Nephron (organoid): ENCODE measurements at regions not wholly inside any gene's neighbourhood (a gene's known extent, or its start where the extent isn't known, plus 50 kb on each side); places are given as distances from the start of the nearest gene placed in this dataset.

Experiments
- H3K27ac Mint-ChIP-seq, 3 experiments: 2 replicates each; pipeline ENCODE4 v1.8.0; 2020; ENCODE audit warnings: mixed read lengths in 3 of 3, mild to moderate bottlenecking in 2 of 3, moderate library complexity in 1 of 3
- H3K27me3 Mint-ChIP-seq: 2 replicates; pipeline ENCODE4 v1.8.0; 2021; ENCODE audit warnings: low read depth, mild to moderate bottlenecking, moderate library complexity, mixed read lengths
- H3K36me3 Mint-ChIP-seq: 2 replicates; pipeline ENCODE4 v1.8.0; 2020; ENCODE audit warnings: low read depth, mixed read lengths
- H3K4me1 Mint-ChIP-seq: 2 replicates; pipeline ENCODE4 v1.8.0; 2020; ENCODE audit warnings: mixed read lengths
- H3K4me3 Mint-ChIP-seq, 3 experiments: 2 replicates each; pipeline ENCODE4 v1.8.0; 2020; ENCODE audit warnings: mild to moderate bottlenecking in 3 of 3, mixed read lengths in 3 of 3, moderate library complexity in 2 of 3
- H3K9me3 Mint-ChIP-seq: 2 replicates; pipeline ENCODE4 v1.8.0; 2020; ENCODE audit warnings: mixed read lengths
- CTCF ChIP-seq, 3 experiments: fragments of 200-600 bp; sonication (generic); IDR thresholded peaks; one replicate each; pipeline ENCODE4 v1.5.0; 2021; ENCODE audit warnings: antibody characterized with exemption in 3 of 3; ENCODE audit not compliant: unreplicated experiment in 3 of 3

- Mint-ChIP-seq H3K9me3 (no peaks in the 10 kb centered on the region), H3K27ac (no peak overlapping the region), H3K4me3 (no peak overlapping the region), H3K27me3 (no peaks in the 10 kb centered on the region), H3K4me1 (no peaks in the 10 kb centered on the region), H3K36me3 (no peaks in the 10 kb centered on the region)
- TF ChIP-seq CTCF (IDR thresholded peaks at IDR 0.05; ENCODE audit: unreplicated experiment in 3 of 3): no peak
These were observed 966.9 kb upstream of the CNTN5 start for GRCh38 chr11:98053851-98054250.

GRCh38 chr11:98056945-98057344, 963.8 kb upstream of the CNTN5 start:
- Mint-ChIP-seq H3K4me3 (no peak overlapping the region), H3K27me3 (no peaks in the 10 kb centered on the region), H3K27ac (no peak overlapping the region), H3K9me3 (no peaks in the 10 kb centered on the region), H3K4me1 (no peaks in the 10 kb centered on the region), H3K36me3 (no peaks in the 10 kb centered on the region)
- TF ChIP-seq CTCF (IDR thresholded peaks at IDR 0.05; ENCODE audit: unreplicated experiment in 3 of 3): no peak

GRCh38 chr11:98059488-98059887, 961.3 kb upstream of the CNTN5 start:
- no peak overlapping the region for H3K4me3 Mint-ChIP-seq
- no peaks in the 10 kb centered on the region for H3K4me1 Mint-ChIP-seq
- H3K9me3 Mint-ChIP-seq: no peaks in the 10 kb centered on the region
- no peak for TF ChIP-seq CTCF (IDR thresholded peaks at IDR 0.05; ENCODE audit: unreplicated experiment in 3 of 3)
- H3K36me3 Mint-ChIP-seq: no peaks in the 10 kb centered on the region
- no peaks in the 10 kb centered on the region for H3K27me3 Mint-ChIP-seq
- no peak overlapping the region for H3K27ac Mint-ChIP-seq

- TF ChIP-seq CTCF (IDR thresholded peaks at IDR 0.05; ENCODE audit: unreplicated experiment in 3 of 3): no peak
- no peaks in the 10 kb centered on the region for H3K4me1 Mint-ChIP-seq
- no peak overlapping the region for H3K4me3 Mint-ChIP-seq
- H3K9me3 Mint-ChIP-seq: no peaks in the 10 kb centered on the region
- no peak overlapping the region for H3K27ac Mint-ChIP-seq
- no peaks in the 10 kb centered on the region for H3K27me3 Mint-ChIP-seq
- H3K36me3 Mint-ChIP-seq: no peaks in the 10 kb centered on the region
These were observed 960.0 kb upstream of the CNTN5 start for GRCh38 chr11:98060759-98061158.

GRCh38 chr11:98061858-98062257, 958.9 kb upstream of the CNTN5 start:
- no peaks in the 10 kb centered on the region for H3K36me3 Mint-ChIP-seq
- peak overlapping the region in 1 of 3 experiments; percentile 15 for H3K27ac Mint-ChIP-seq
- H3K4me1 Mint-ChIP-seq: no peaks in the 10 kb centered on the region
- H3K4me3 Mint-ChIP-seq: no peak overlapping the region
- H3K27me3 Mint-ChIP-seq: no peaks in the 10 kb centered on the region
- no peaks in the 10 kb centered on the region for H3K9me3 Mint-ChIP-seq
- TF ChIP-seq CTCF (IDR thresholded peaks at IDR 0.05; ENCODE audit: unreplicated experiment in 3 of 3): no peak

GRCh38 chr11:98062714-98063113, 958.0 kb upstream of the CNTN5 start:
- no peaks in the 10 kb centered on the region for H3K4me1 Mint-ChIP-seq
- H3K4me3 Mint-ChIP-seq: no peak overlapping the region
- H3K27ac Mint-ChIP-seq: no peak overlapping the region
- no peaks in the 10 kb centered on the region for H3K36me3 Mint-ChIP-seq
- no peaks in the 10 kb centered on the region for H3K27me3 Mint-ChIP-seq
- no peak for TF ChIP-seq CTCF (IDR thresholded peaks at IDR 0.05; ENCODE audit: unreplicated experiment in 3 of 3)
- no peaks in the 10 kb centered on the region for H3K9me3 Mint-ChIP-seq
